Keratinocyte (primary cell): ENCODE measurements at regions not wholly inside any gene's neighbourhood (a gene's known extent, or its start where the extent isn't known, plus 50 kb on each side); places are given as distances from the start of the nearest gene placed in this dataset.
"Not testable (repeated sequence)": the region's sequence is repeated elsewhere in the genome, so short reads cannot be mapped to it uniquely, and the experiment has no call there.

Experiments used
- DNase-seq: peaks from one replicate; pipeline ENCODE4 v3.0.0-alpha.2; 2011; ENCODE audit warnings: low read depth, missing footprints, low spot score
- FAIRE-seq: peaks from 2 replicates; lab custom pipeline; 2011; peaks lifted over from hg19 to GRCh38; lab: Jason Lieb, UNC
- H2AFZ ChIP-seq: 2 replicates; pipeline ENCODE4 v1.6.0; 2012; ENCODE audit warnings: low read length, control low read depth, inconsistent platforms; ENCODE audit not compliant: control insufficient read depth
- H3K27ac ChIP-seq: 2 replicates; pipeline ENCODE4 v1.5.1; 2011; ENCODE audit warnings: low read length; ENCODE audit not compliant: control insufficient read depth, insufficient read depth
- H3K27me3 ChIP-seq: 3 replicates; pipeline ENCODE4 v1.6.0; 2011; ENCODE audit warnings: low read length; ENCODE audit not compliant: control insufficient read depth, insufficient read depth; ENCODE audit errors: extremely low read depth
- H3K36me3 ChIP-seq, 2 experiments: 2 replicates in 1 of 2; 3 replicates in 1 of 2; pipeline ENCODE4 v1.5.1; 2011; ENCODE audit warnings: low read length in 2 of 2, mild to moderate bottlenecking in 1 of 2; ENCODE audit not compliant: control insufficient read depth in 2 of 2, insufficient read depth in 2 of 2; ENCODE audit errors: extremely low read depth in 1 of 2
- H3K4me1 ChIP-seq: 3 replicates; pipeline ENCODE4 v1.5.1; 2011; ENCODE audit warnings: low read length; ENCODE audit not compliant: control insufficient read depth, insufficient read depth; ENCODE audit errors: extremely low read depth
- H3K4me2 ChIP-seq: 3 replicates; pipeline ENCODE4 v1.6.0; 2011; ENCODE audit warnings: low read depth, low read length; ENCODE audit not compliant: control insufficient read depth, insufficient read depth; ENCODE audit errors: extremely low read depth
- H3K4me3 ChIP-seq, 3 experiments: fragments of 200-600 bp in 1 of 3; sonication (generic) in 1 of 3; 2 replicates in 2 of 3; 3 replicates in 1 of 3; pipeline ENCODE4 v1.5.1; 2011 to 2016; ENCODE audit warnings: low read length in 3 of 3, mild to moderate bottlenecking in 3 of 3, control low read depth in 2 of 3, inconsistent platforms in 1 of 3, low read depth in 1 of 3, mixed read lengths in 1 of 3, mixed run types in 1 of 3, moderate library complexity in 1 of 3; ENCODE audit not compliant: control insufficient read depth in 2 of 3, insufficient read depth in 2 of 3; ENCODE audit errors: extremely low read depth in 1 of 3
- H3K79me2 ChIP-seq: 2 replicates; pipeline ENCODE4 v1.6.0; 2012; ENCODE audit warnings: low read length; ENCODE audit not compliant: control insufficient read depth, insufficient read depth
- H3K9ac ChIP-seq: 3 replicates; pipeline ENCODE4 v1.6.0; 2011; ENCODE audit warnings: low read length; ENCODE audit not compliant: control insufficient read depth, insufficient read depth; ENCODE audit errors: extremely low read depth
- H3K9me1 ChIP-seq: 3 replicates; pipeline ENCODE4 v1.6.0; 2011; ENCODE audit warnings: low read length; ENCODE audit not compliant: control insufficient read depth, insufficient read depth; ENCODE audit errors: extremely low read depth
- H3K9me3 ChIP-seq: 2 replicates; pipeline ENCODE4 v1.5.1; 2012; ENCODE audit warnings: low read depth, low read length; ENCODE audit not compliant: control insufficient read depth
- H4K20me1 ChIP-seq: 3 replicates; pipeline ENCODE4 v1.6.0; 2011; ENCODE audit warnings: low read length; ENCODE audit not compliant: control insufficient read depth, insufficient read depth; ENCODE audit errors: extremely low read depth
- CTCF ChIP-seq, 3 experiments: IDR thresholded peaks in 1 of 3; conservative IDR thresholded peaks in 1 of 3; optimal IDR thresholded peaks in 1 of 3; 2 replicates in 2 of 3; 3 replicates in 1 of 3; pipeline versions ENCODE3 to v1.5.1; 2011; ENCODE audit warnings: low read length in 3 of 3, mild to moderate bottlenecking in 3 of 3, moderate library complexity in 2 of 3, control low read depth in 1 of 3, inconsistent platforms in 1 of 3; ENCODE audit not compliant: insufficient read depth in 2 of 3; ENCODE audit errors: extremely low read depth in 1 of 3
- EZH2 ChIP-seq: IDR thresholded peaks from one replicate; pipeline ENCODE4 v1.6.1; 2012; ENCODE audit warnings: inconsistent platforms, mild to moderate bottlenecking, low read length, moderate library complexity
- dilution Hi-C: fragments of 300-500 bp; cut with MboI; formaldehyde crosslinking; loops from one replicate; pipeline ENCODE4 v1.7.0; 2020; ENCODE audit warnings: low sequenced_read_pairs; ENCODE audit not compliant: extremely low pct_ligation_motif_present

DNA sequence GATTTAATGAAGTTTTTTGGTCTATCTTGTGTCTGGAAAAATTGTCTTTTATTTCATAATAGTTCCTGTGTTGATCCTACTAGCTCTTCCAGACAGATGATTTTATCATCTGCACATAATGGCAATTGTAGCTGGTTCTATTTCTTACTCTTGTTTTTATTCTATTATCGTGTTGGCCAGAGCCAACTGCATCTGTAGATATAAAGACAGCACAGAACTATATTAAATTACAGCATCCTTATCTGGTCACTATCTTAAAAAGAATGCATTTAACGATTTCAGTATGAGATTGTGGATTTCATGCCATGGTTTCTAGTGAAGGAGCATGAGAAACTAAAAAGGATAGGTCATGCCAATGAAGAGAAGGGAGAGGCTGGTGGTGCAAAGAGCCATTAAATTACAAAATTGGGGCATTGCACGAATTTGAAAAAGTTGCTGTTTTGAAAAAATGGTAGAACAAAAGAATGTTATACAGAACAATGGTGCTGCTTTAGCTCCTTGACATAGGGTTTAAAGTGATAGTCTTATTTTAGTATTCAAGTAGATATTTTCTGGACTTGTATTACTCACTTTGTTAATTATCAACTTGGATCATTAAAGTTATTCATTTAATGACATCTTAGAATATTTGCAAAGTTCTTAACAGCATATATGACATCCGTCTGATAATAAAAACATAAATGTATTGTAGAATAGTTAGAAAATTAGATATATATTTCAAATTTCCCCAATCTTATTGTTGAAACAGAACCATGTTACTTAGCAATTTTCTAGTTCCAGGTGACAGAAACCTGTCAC is 1250.3 kb downstream of the REEP3 start:
- DNase-seq (no peak), FAIRE-seq (no peak)
- Histone ChIP-seq H3K79me2 (no peaks in the 10 kb centered on the region), H4K20me1 (no peaks in the 10 kb centered on the region), H3K9ac (no peak overlapping the region), H3K27me3 (no peaks in the 10 kb centered on the region), H3K36me3 (no peaks in the 10 kb centered on the region), H3K27ac (no peak overlapping the region), H3K4me3 (no peak overlapping the region), H3K9me1 (no peaks in the 10 kb centered on the region), H2AFZ (no peak overlapping the region), H3K9me3 (no peaks in the 10 kb centered on the region), H3K4me1 (no peaks in the 10 kb centered on the region), H3K4me2 (no peak overlapping the region)
- dilution Hi-C loops = no loop called here
- TF ChIP-seq CTCF (optimal IDR thresholded peaks at IDR 0.05 in 1 of 3, IDR thresholded peaks at IDR 0.05 in 1 of 3, conservative IDR thresholded peaks at IDR 0.05 in 1 of 3; ENCODE audit: extremely low read depth in 1 of 3, insufficient read depth in 2 of 3, low read length in 3 of 3) = no peak
- TF ChIP-seq EZH2 = no peak

- Histone ChIP-seq H3K79me2 (no peaks in the 10 kb centered on the region), H3K4me1 (no peaks in the 10 kb centered on the region), H3K27me3 (no peaks in the 10 kb centered on the region), H2AFZ (no peak overlapping the region), H4K20me1 (no peaks in the 10 kb centered on the region), H3K9me1 (no peaks in the 10 kb centered on the region), H3K36me3 (no peaks in the 10 kb centered on the region), H3K27ac (no peak overlapping the region), H3K4me2 (no peak overlapping the region), H3K9me3 (no peaks in the 10 kb centered on the region), H3K9ac (no peak overlapping the region), H3K4me3 (no peak overlapping the region)
- no peak for TF ChIP-seq CTCF (optimal IDR thresholded peaks at IDR 0.05 in 1 of 3, IDR thresholded peaks at IDR 0.05 in 1 of 3, conservative IDR thresholded peaks at IDR 0.05 in 1 of 3; ENCODE audit: extremely low read depth in 1 of 3, insufficient read depth in 2 of 3, low read length in 3 of 3)
- TF ChIP-seq EZH2 = no peak
- dilution Hi-C loops = no loop called here
- FAIRE-seq (no peak), DNase-seq (no peak)
These were observed 1252.2 kb downstream of the REEP3 start for GRCh38 chr10:64773357-64773756.

GRCh38 chr10:64784451-64784850 is 1263.2 kb downstream of the REEP3 start:
- H3K27me3 ChIP-seq, DNase-seq, dilution Hi-C loops, H3K79me2 ChIP-seq, H3K4me2 ChIP-seq, H3K36me3 ChIP-seq, H3K9me1 ChIP-seq, H3K9ac ChIP-seq, H3K4me1 ChIP-seq, H3K9me3 ChIP-seq, H2AFZ ChIP-seq, FAIRE-seq, H3K27ac ChIP-seq, H3K4me3 ChIP-seq, H4K20me1 ChIP-seq: not testable (repeated sequence)
